ENCODE measurements at regions not wholly inside any gene's neighbourhood (a gene's known extent, or its start where the extent isn't known, plus 50 kb on each side); places are given as distances from the start of the nearest gene placed in this dataset.

GRCh38 chr11:105492010-105492409 lies 117.9 kb upstream of the GRIA4 start:
- TF ChIP-seq CTCF (conservative IDR thresholded peaks at IDR 0.05; ENCODE audit: low read length): no peak
- TF ChIP-seq EZH2phosphoT487 (IDR thresholded peaks at IDR 0.05; ENCODE audit: borderline replicate concordance, low read depth, low read length): no peak

Data from OCI-LY7 (cell line).